Stimulated activated CD4-positive, alpha-beta T cell treated with anti-CD3 and anti-CD28 coated beads, Interleukin-12 subunit alpha, Interleukin-12 subunit beta, amount 100 ng/mL, for 4 hours (primary cell): ENCODE measurements at regions not wholly inside any gene's neighbourhood (a gene's known extent, or its start where the extent isn't known, plus 50 kb on each side); places are given as distances from the start of the nearest gene placed in this dataset.

Source experiments
- DNase-seq: peaks from one replicate; pipeline ENCODE4 v3.0.0-alpha.2; 2020

GRCh38 chr4:163901319-163901718 is 406.8 kb downstream of the TMA16 start:
- DNase-seq: no peak

- no peak for DNase-seq
Observed at GRCh38 chr4:163902417-163902816, 407.9 kb downstream of the TMA16 start.

- DNase-seq: no peak
Observed at GRCh38 chr4:163911891-163912290, 417.4 kb downstream of the TMA16 start.

GRCh38 chr4:163913571-163913970 is 419.1 kb downstream of the TMA16 start:
- no peak for DNase-seq

GRCh38 chr4:163915896-163916295 is 421.4 kb downstream of the TMA16 start:
- no peak for DNase-seq

GRCh38 chr4:163920426-163920825 is 425.9 kb downstream of the TMA16 start:
- DNase-seq: no peak

- no peak for DNase-seq
Observed at GRCh38 chr4:163922302-163922701, 427.8 kb downstream of the TMA16 start.

GRCh38 chr4:163923092-163923491 is 428.6 kb downstream of the TMA16 start:
- no peak for DNase-seq

GRCh38 chr4:163930086-163930485 is 435.6 kb downstream of the TMA16 start:
- no peak for DNase-seq

GRCh38 chr4:163932504-163932903 is 438.0 kb downstream of the TMA16 start:
- DNase-seq: no peak

- no peak for DNase-seq
Observed at GRCh38 chr4:163939597-163939996, 445.1 kb downstream of the TMA16 start.

- no peak for DNase-seq
Observed at GRCh38 chr4:163941221-163941905, 446.9 kb downstream of the TMA16 start.

GRCh38 chr4:163948920-163949455 is 454.5 kb downstream of the TMA16 start:
- no peak for DNase-seq

- DNase-seq: no peak
Observed at GRCh38 chr4:163949976-163950601, 455.6 kb downstream of the TMA16 start.

- DNase-seq: no peak
Observed at GRCh38 chr4:163955288-163955687, 460.8 kb downstream of the TMA16 start.

- no peak for DNase-seq
Observed at GRCh38 chr4:163958751-163959150, 464.3 kb downstream of the TMA16 start.

GRCh38 chr4:163959932-163960331 is 465.4 kb downstream of the TMA16 start:
- DNase-seq: no peak

GRCh38 chr4:163966612-163967011 is 472.1 kb downstream of the TMA16 start:
- DNase-seq: no peak

- DNase-seq: no peak
Observed at GRCh38 chr4:163967263-163967662, 472.8 kb downstream of the TMA16 start.

- no peak for DNase-seq
Observed at GRCh38 chr4:163967710-163968109, 473.2 kb downstream of the TMA16 start.

- no peak for DNase-seq
Observed at GRCh38 chr4:163969291-163969690, 474.8 kb downstream of the TMA16 start.

GRCh38 chr4:163976588-163976987 is 482.1 kb downstream of the TMA16 start:
- DNase-seq: no peak

GRCh38 chr4:163988391-163988790 is 493.9 kb downstream of the TMA16 start:
- DNase-seq: no peak

- DNase-seq: no peak
Observed at GRCh38 chr4:163988865-163989264, 494.4 kb downstream of the TMA16 start.
